GM19351 (cell line): ENCODE measurements at regions not wholly inside any gene's neighbourhood (a gene's known extent, or its start where the extent isn't known, plus 50 kb on each side); places are given as distances from the start of the nearest gene placed in this dataset.

Experiments used
- ATAC-seq: cut with Tn5 transposase; IDR thresholded peaks from one replicate; pipeline ENCODE4 v1.9.1; 2021; ENCODE audit warnings: mild to moderate bottlenecking, moderate library complexity; ENCODE audit not compliant: unreplicated experiment

DNA sequence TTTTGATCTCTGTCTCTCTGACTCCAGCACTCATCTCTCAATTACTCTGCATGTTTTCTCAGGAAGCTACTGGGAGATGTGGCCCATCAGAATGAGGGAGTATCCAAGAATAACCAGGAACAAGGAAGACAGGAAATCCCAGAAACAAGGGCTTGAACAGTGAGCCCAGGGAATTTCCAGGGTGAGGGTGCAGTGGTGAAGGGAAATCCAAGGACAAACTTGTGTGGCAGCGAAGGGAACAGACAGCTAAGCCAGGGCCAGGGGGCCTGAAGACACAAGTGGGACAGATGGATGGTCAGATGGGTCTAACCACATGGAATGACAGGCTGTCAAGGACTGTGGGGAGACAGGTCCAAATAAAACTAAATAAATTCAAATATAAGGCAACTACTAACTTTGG, 121.8 kb upstream of the ERRFI1 start:
- ATAC-seq = no peak

DNA sequence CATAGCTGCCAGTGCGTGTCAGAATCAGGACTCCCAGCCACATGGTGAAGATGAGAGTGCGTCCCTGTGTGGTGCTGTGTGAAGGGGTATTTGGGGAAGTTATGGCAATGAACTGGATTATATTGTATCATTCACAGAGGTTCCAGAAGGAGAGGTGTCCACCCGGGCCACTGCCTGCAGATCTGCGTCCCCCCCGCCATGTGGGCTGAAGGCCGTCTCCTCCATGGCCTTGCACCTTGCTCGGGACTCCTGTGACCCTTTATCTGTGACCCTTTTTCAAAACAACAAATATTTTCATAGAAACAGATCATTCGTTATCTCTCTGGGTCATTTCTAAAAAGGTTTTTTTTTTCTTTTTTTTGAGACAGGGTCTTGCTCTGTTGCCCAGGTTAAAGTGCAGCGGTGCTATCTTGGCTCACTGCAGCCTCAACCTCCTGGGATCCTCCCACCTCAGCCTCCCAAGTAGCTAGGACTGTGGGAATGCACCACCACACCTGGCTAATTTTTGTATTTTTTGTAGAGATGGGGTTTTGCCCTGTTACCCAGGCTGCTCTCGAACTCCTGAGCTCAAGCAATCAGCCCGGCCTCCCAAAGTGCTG, 120.2 kb upstream of the ERRFI1 start:
- ATAC-seq = no peak

DNA sequence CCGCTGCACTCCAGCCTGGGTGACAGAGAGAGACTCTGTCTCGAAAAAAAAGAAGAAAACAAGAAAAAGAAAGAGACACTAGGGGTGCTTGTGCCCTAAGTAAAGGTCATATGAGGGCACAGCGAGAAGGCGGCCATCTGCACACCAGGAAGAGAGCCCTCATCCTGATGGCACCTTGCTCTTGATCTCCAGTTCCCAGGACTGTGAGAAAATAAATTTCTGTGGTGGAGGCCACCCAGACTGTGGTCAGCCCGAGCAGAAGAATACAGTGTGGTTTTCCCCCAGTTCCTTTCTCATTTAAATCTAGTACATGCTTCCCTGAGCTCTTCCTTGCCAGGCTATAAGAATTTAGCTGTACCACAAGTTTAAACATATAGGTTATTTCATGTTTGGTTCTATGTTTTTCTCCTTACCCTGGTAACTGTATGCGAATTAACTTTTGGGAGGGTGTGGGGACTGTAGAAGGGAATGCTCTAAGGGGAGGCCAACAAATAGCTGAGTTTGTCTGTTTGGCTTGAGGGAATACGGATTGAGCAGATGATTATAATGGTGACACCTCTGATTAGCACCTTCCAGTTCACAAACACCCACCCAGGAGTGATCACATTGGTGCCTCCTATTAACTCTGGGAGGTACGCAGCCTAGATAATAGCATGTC, 119.6 kb upstream of the ERRFI1 start:
- ATAC-seq = no peak

DNA sequence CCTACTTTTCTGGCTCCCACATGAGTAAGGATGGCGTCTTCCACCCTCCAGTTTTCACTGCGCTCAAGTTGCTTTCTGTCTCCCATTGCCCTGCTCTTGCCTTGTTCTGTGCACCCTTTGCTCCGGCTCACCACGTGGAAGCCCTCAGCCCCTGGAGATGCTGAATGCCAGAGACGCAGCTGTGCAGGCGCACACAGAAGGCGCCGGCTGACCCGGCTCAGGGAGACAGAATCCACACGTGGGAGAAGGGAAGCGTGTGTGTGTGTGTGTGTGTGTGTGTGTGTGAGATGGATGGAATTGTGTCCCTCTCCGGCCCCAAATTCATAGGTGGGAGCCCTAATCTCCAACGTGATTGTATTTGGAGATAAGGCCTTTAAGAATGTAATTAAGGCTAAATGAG, 118.2 kb upstream of the ERRFI1 start:
- no peak for ATAC-seq

DNA sequence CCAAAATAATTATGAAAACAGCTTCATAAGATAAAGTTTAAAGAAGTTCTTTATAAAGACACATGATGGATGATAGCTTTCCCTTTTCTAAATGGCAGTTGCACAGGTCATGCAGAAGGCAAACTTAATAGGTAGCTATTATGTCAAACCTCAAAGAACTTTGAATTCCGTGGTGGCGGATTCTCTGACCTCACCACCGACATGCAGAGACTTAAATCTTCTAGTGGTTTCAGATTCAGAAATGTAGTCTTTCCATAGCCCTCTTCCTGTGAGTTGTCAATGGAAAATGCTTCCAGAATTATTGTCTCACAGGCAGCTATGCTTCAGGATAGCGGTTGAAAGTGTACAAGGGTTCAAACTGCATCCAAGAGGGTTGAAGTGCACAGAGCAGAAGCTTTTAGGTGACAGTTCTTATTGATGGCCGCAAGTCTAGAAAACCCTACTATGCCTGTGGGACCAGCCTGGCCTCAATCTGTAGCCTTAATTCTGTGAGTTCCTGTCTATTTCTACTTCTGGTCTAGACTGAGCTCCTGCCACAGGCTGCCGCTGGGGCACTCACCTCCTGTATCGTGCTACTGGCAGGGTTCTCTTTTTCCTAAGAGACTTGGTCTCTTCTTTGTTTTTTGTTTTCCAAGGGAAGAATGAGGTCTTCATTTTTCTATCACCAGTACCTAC, 117.0 kb upstream of the ERRFI1 start:
- ATAC-seq = no peak

DNA sequence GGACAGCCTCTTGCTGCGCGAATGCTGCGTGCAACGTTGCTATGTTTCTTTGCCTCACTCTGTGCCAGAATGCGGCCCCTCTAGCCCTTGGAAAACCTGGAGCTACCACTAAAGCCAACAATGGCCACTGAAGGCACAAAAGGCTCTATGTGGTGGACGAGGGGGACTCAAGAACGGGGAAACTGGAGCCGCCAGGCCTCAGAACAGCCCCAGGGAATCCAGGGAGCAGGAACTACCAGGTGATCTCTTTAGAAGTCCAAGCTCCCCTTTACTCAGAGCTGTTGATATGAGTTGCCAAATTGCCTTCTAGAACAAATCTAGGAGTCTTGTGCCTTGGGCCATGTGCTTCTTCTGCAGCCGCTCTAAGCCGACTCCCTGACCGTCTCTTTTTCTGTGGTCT, 113.8 kb upstream of the ERRFI1 start:
- ATAC-seq = no peak

DNA sequence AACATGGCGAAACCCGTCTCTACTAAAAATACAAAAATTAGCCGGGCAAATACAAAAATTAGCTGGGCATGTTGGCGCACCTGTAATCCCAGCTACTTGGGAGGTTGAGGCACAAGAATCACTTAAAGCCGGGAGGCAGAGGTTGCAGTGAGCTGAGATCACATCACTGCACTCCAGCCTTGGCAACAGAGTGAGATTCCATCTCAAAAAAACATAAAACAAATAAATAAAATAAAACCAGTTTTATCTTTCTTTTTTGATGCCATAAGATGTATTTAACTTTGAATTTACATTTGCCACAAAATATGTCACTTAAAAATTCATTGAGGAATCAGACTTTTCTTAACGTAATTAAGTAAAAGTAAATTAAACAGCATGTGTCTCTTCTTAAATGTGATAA, 113.3 kb upstream of the ERRFI1 start:
- ATAC-seq = no peak

DNA sequence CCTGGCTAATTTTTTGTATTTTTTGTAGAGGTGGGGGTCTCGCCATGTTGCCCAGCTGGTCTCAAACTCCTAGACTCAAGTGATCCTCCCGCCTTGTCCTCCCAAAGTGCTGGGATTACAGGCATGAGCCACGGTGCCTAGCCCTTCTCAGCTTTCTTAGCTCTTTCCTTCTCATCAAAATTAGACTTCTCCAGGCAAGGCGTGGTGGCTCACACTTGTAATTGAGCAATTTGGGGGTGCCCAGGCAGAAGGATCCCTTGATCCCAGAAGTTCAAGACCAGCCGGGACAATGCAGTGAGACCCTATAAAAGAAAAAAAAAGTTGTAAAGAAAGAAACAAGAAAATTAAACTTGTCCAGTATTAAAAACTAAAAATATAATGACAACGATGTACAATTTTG, 112.6 kb upstream of the ERRFI1 start:
- ATAC-seq = no peak

DNA sequence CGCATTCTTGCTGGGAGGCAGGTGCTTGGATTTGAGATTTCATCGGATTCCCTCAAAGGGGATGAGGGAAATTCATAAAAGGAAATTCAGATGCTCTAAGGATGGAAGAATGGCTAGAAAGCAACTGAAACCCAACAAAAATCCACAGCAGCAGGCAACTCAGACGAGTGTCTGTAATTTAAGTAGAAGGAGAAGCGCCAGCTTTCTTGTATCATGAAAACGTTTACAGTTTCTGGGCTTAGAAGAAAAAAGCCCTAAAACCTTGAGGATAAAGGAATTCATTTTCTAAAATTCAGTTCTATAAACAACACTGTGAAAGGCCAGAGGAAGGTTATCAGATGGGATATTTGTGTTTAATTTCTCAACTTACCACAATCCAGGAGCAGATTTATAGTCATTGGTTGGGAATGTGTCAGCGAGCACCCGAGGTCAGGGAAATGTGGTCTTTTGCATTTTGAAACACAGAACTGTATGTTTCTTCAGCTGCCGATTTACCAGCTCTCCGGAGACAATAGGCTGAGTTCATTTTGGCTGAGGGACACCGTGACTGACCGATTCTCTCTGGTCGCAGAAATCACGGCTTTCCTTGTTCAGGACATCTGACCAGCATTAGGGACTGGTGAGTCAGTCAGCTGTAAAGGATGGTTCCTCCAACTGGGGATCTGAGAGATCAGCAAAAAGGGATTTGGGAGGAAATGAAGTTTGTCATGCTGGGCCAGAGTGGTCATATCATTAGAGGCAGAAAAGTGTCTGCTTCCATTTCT, 111.6 kb upstream of the ERRFI1 start:
- no peak for ATAC-seq

DNA sequence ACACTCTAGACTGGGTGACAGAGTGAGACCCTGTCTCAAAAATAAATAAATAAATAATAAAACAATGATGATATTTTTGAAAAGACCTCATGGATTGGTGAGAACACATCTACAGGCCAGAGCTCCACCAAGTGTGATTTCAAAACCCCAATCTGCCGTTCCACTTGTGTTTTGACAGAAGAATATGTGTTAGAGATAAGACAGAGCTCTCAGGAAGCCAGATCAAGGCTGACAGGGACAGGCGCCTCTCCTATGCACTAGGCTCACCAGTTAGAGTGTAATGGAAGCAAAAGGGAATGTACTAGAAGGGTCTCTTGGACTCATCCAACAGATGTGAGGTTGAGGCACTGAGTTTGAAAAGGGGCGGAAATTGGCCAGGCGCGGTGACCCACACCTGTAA, 110.7 kb upstream of the ERRFI1 start:
- no peak for ATAC-seq

DNA sequence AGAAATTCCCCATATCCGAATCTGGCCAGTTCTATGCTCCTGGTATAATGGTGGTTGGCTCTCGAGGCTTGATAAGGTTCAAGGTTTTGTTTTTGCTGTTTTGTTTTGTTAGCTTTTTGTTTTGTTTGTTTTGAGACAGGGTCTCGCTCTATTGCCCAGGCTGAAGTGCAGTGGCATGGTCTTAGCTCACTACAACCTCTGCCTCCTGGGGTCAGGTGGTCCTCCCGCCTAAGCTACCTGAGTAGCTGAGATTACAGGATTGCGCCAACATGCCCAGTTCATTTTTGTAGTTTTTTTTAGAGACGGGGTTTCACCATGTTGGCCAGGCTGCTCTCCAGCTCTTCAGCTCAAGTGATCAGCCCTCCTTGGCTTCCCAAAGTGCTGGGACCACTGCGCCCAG, 109.1 kb upstream of the ERRFI1 start:
- ATAC-seq = no peak

DNA sequence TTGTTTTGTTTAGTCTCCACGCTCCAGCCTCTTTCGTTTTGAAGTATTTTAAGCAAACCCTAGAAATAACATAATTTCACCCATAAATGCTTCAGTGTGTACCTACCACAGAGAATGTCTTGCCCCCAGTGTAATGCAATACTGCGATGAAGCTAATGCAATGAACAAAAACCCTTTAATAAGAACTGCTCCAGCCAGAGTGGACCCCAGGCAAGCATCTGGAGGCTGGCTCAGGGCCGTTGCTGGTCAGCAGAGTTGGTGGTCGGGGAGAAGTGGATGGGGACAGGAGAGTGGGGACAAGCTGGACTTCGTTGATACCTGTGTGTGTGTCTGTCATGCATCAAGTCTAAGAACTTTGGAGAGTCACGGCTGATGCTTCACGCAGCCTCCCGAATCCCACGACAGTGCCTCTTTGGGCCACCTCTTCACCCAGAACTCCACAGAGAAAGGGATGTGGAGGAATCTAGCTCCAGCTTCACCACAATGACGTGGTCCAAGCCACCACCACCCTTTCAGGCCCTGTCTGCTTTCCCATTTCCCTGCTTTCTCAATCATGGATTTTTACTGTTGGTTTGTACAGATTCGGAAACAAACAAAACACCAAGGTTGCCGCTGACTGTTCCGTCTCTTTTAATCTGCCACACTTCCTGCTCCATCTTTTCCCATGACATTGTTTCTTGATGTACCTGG, 108.6 kb upstream of the ERRFI1 start:
- ATAC-seq = no peak

DNA sequence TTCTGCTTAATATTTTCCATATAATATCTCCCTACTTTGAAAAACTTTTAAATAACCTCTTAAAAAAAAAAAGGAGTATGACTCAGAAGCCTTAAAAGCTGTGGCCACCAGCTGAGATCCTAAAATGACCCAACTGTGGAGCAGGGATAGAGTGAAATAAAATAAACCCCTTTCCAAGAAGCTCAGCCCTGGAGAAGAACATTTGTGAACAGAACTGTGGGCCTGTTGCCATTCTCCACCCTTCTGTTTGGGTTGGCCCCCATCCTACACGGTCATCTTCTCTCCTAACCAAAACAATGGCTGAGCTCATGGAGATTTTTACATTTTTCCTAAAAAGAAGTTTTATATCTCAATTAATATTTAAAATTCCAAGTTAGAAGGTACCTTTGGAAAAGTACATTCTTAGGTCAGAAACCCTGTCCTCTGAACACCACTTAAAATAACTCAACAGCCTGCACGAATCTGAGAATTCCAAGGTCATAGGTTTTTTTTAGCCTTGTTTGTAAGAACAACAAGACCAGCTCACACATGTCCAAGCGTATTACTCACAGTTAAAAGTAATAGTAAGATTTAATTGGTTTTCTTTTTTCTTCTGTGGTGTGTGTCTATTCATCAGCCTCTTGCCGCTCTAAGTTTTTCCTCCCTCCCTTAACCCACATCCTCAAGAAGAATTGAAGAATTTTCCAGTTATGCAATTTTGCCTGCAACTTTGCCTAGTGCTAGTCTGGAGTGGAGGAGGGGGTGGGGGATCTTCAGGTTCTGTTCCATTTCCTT, 107.7 kb upstream of the ERRFI1 start:
- ATAC-seq = no peak

DNA sequence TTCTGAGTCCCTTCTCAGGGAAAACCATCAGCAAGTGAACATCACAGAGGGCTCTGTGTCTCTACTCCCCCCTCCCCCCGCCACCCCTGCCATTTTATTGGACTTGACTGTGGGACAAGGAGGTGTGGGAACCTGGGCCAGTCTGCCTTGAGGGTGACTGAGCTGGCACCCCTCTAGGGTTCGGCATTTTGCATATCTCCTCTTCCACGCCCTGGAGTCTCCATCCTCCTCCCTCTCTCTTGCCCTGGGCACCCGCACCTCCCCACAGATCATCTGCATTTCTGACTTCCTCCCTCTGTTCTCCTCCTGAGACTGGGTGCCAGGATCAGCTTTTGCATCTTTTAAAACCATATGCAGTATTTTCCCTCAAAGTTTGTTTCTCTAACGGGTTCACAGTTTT, 107.1 kb upstream of the ERRFI1 start:
- no peak for ATAC-seq

DNA sequence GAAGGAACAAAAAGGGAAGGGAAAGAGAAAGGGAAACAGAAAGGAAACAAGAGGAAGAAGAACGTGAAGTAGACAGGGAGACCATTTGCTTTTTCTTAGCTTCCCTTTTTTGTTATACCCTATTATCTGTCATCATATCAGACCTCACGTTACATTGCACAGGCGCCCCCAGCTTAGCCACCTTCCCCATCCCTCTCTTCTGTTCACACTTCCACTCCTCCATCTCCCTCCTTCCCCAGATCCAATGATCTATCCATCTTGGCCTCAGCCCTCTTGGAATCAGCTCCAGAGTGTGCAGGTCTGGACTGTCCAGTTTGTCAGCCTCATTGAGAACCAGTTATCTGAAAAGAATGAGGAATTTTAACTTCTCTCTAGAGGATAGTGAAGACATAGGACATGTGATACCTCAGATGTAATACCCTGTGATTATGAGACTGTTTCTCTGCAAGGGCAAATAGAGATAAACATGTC, 101.1 kb upstream of the ERRFI1 start:
- ATAC-seq = no peak

DNA sequence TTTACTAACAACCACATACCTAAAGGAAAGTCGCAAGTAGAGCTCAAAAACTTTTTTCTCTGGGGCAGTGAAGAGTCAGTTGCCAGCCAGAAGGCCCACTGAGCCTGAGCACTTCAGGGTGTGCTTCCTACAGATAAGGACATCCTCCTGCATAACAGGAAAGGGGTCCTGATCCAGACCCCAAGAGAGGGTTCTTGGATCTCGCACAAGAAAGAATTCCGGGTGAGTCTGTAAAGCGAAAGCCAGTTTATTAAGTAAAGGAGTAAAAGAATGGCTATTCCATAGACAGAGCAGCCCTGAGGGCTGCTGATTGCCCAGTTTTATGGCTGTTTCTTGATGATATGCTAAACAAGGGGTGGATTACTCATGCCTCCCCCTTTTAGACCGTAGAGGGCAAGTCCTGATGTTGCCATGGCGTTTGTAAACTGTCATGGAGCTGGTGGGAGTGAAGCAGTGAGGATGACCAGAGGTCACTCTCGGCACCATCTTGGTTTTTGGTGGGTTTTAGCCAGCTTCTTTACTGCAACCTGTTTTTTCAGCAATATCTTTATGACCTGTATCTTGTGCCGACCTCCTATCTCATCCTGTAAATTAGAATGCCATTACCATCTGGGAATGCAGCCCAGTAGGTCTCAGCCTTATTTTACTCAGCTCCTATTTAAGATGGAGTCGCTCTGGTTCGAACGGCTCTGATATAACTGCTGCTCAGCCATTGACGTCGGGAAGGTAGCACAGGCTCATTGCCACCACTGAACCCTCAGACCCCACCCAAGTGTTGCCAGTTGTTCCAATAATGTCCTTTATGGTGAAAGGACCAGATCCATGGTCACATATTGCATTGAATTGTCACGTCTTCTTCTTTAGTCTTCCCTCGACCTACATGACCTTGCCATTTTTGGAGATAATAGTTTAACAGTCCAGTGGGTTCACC, 96.6 kb upstream of the ERRFI1 start:
- no peak for ATAC-seq

DNA sequence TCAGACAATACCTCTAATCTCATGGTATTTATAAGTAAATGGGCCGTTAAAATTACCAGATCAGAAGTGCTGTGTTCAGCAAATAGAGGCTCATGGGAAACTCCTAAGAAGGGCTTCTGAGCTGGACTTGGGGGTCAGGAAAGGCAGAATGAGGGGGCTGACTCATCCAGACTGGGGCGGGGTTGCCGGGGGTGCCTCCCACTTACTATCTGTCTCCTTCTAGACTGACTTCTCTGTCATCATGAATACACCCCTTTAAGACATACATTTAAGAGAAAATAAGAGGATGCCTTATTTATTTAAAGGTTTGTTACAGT, 96.0 kb upstream of the ERRFI1 start:
- no peak for ATAC-seq

DNA sequence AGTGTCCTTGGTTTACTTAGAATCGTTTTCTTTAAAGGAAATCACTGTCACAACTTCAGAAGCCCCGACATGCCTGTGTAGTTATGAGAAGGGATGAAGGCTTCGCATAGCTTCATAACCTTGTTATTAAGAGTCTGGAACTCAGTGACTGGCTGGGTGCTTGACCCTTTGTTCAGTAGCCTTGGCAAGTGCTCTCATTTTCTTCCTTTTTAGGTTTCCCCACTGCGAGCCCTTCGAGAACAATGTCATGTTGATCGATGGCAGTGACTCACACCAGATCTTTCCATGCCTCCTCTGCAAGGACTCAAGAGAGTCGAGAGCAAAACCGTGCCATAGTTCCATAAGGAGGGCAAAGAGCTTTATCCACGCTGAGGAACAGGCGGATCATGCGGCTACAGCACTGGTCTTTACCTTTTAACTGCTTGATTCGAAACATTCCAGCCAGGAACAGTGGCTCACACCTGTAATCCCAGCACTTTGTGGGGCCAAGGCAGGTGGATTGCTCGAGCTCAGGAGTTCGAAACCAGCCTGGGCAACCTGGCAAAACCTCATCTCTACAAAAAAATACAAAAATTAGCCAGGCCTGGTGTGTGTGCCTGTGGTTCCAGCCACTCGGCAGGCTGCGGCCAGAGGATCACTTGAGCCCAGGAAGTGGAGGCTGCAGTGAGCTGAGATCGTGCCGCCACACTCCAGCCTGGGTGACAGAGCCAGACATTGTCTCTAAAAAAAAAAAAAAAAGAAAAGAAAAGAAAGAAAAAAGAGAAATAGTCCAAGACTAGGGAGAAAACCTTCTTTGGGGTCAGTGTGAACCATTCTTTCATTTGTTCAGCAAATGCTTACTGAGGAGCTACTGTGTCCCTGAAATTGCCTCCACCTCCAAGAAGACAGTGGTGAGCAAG, 95.4 kb upstream of the ERRFI1 start:
- ATAC-seq = no peak
